ENCODE measurements at regions not wholly inside any gene's neighbourhood (a gene's known extent, or its start where the extent isn't known, plus 50 kb on each side); places are given as distances from the start of the nearest gene placed in this dataset.

GRCh38 chr16:6249863-6250262, 1082.8 kb upstream of the RBFOX1 start:
- Histone ChIP-seq H3K9me3 (no peaks in the 10 kb centered on the region), H3K36me3 (no peaks in the 10 kb centered on the region)

DNA sequence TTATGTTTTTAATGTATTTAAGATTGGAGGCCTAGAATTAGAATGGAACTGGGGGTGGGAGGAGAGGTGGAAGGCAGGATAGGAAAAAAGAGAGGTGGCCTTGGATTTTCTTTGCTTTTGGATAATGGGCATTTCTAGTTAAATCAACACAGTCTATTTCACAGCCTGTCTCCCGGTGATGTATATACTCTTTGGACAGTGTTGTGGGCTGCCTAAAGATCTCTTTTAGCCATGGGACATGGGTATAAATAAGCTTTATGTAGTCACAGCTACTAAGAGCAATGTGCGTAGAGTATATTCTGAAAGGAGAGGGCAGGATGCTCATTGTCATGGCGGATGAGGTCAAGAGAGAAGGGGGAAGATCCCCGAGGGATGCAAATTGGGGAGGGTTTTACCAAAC, 1084.4 kb upstream of the RBFOX1 start:
- H3K27me3 ChIP-seq, result no peaks in the 10 kb centered on the region
- H3K36me3 ChIP-seq, result no peaks in the 10 kb centered on the region
- intact Hi-C loops (cut with DNase I; ENCODE audit: low total_unique reads), result no loop called here
- TF ChIP-seq POLR2AphosphoS5 (IDR thresholded peaks at IDR 0.05) (no peak), POLR2A (IDR thresholded peaks at IDR 0.05) (no peak), CTCF (IDR thresholded peaks at IDR 0.05) (no peak)
- DNase-seq (ENCODE audit: low spot score in 2 of 2), result no peak
- no peak overlapping the region for H3K4me3 ChIP-seq
- no peaks in the 10 kb centered on the region for H3K4me1 ChIP-seq
- no peaks in the 10 kb centered on the region for H3K9me3 ChIP-seq
- H3K27ac ChIP-seq, result no peak overlapping the region

More at GRCh38 chr16:6249863-6250262, 1082.8 kb upstream of the RBFOX1 start:
- intact Hi-C loops (cut with DNase I; ENCODE audit: low total_unique reads), result no loop called here
- no peak for DNase-seq (ENCODE audit: low spot score in 2 of 2)
- Histone ChIP-seq H3K4me1 (no peaks in the 10 kb centered on the region), H3K27me3 (no peaks in the 10 kb centered on the region), H3K27ac (no peak overlapping the region), H3K4me3 (no peak overlapping the region)
- TF ChIP-seq CTCF (IDR thresholded peaks at IDR 0.05) (no peak), POLR2A (IDR thresholded peaks at IDR 0.05) (no peak), POLR2AphosphoS5 (IDR thresholded peaks at IDR 0.05) (no peak)

DNA sequence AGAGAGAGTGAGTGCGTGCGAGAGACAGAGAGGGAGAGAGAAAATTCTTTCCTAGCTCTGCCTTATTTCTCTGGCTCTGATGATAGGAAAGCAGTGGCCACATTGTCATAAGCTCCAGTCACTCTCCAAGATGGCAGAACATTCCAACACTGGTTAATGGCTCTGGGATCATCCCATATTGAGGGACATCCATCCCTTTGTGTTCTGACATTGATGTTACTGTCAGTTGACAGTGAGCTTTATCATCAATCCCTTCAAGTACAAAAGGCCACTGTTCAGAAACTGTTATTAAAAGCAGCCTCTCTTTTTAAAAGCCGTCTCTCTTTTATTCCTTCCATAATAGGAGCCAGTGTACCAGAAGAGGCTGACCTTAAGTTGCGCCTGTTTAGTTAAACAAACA, 1084.9 kb upstream of the RBFOX1 start:
- Histone ChIP-seq H3K27ac (no peak overlapping the region), H3K27me3 (no peaks in the 10 kb centered on the region), H3K4me3 (no peak overlapping the region), H3K9me3 (no peaks in the 10 kb centered on the region), H3K4me1 (no peaks in the 10 kb centered on the region), H3K36me3 (no peaks in the 10 kb centered on the region)
- no peak for TF ChIP-seq CTCF (IDR thresholded peaks at IDR 0.05)
- no peak for TF ChIP-seq POLR2A (IDR thresholded peaks at IDR 0.05)
- TF ChIP-seq POLR2AphosphoS5 (IDR thresholded peaks at IDR 0.05), result no peak
- intact Hi-C loops (cut with DNase I; ENCODE audit: low total_unique reads), result no loop called here
- no peak for DNase-seq (ENCODE audit: low spot score in 2 of 2)

GRCh38 chr16:6247150-6247549, 1085.5 kb upstream of the RBFOX1 start:
- TF ChIP-seq POLR2AphosphoS5 (IDR thresholded peaks at IDR 0.05), result no peak
- TF ChIP-seq POLR2A (IDR thresholded peaks at IDR 0.05), result no peak
- no peak for TF ChIP-seq CTCF (IDR thresholded peaks at IDR 0.05)
- Histone ChIP-seq H3K36me3 (no peaks in the 10 kb centered on the region), H3K27me3 (no peaks in the 10 kb centered on the region), H3K9me3 (no peaks in the 10 kb centered on the region), H3K27ac (no peak overlapping the region), H3K4me1 (no peaks in the 10 kb centered on the region), H3K4me3 (no peak overlapping the region)
- intact Hi-C loops (cut with DNase I; ENCODE audit: low total_unique reads), result no loop called here
- DNase-seq (ENCODE audit: low spot score in 2 of 2), result no peak

DNA sequence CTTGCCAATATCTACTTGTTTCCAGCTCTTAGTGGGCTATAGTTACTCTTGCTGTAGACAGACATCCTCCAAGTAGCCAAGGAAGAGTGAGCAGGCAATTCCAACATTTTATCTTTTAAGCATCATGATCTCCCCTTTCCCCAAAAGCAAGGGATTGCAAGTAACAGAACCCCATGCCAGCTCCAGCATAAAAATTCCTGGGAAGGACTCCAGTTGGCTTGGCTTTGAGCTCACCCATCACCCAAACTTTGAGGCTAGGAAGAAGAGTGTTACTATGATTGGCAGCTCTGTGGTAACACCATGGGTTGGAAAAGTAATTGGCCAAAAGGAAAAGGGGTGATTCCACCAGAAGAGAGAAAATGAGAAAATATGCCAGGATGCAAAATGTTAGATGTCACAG, 1086.4 kb upstream of the RBFOX1 start:
- TF ChIP-seq POLR2A (IDR thresholded peaks at IDR 0.05) (no peak), CTCF (IDR thresholded peaks at IDR 0.05) (no peak), POLR2AphosphoS5 (IDR thresholded peaks at IDR 0.05) (no peak)
- H3K9me3 ChIP-seq, result no peaks in the 10 kb centered on the region
- intact Hi-C loops (cut with DNase I; ENCODE audit: low total_unique reads), result no loop called here
- H3K27me3 ChIP-seq, result no peaks in the 10 kb centered on the region
- no peak for DNase-seq (ENCODE audit: low spot score in 2 of 2)
- no peaks in the 10 kb centered on the region for H3K4me1 ChIP-seq
- no peak overlapping the region for H3K27ac ChIP-seq
- no peaks in the 10 kb centered on the region for H3K36me3 ChIP-seq
- no peak overlapping the region for H3K4me3 ChIP-seq

Data from breast epithelium (tissue), 4 donors.